ENCODE measurements at regions not wholly inside any gene's neighbourhood (a gene's known extent, or its start where the extent isn't known, plus 50 kb on each side); places are given as distances from the start of the nearest gene placed in this dataset.

- intact Hi-C loops (cut with micrococcal nuclease) = loop anchor here in 1 of 2 donors (10.0 kb wide), 2 partner anchors 53 to 107 kb away; no protein-coding TSS in a partner anchor
Observed at GRCh38 chr15:99508311-99508645, 57.5 kb upstream of the MEF2A start.

DNA sequence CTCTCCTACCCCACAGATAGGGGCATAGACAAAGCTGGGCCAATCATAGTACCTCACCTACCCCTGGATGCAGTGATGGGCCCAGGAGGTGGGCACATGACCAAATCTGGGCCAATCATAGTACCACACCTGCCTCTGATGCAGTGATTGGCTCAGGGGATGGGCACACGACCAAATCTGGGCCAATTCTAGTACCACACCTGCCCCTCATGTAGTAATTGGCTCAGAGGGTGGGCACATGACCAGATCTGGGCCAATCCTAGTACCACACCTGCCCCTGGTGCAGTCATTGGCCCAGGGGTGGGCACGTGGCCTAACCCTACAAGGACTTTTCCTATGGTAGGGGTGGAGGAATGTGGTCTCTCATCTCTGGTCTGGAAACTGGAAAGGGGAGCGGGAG is 56.9 kb upstream of the MEF2A start:
- DNase-seq = no peak
- Histone ChIP-seq H3K4me2 (replicated peaks; ENCODE audit: extremely low read depth, low read length, poor library complexity, severe bottlenecking) (peak overlapping the region; percentile 68), H3K27me3 (ENCODE audit: control insufficient read depth in 2 of 2, insufficient read depth in 2 of 2, low read length in 2 of 2) (no peaks in the 10 kb centered on the region), H3K79me2 (ENCODE audit: insufficient read depth, low read length) (peaks cover 25% of the 10 kb centered on the region), H3K36me3 (replicated peaks in 1 of 2; ENCODE audit: control insufficient read depth in 1 of 2, insufficient read depth in 2 of 2, low read length in 2 of 2) (no peaks in the 10 kb centered on the region), H2AFZ (ENCODE audit: insufficient read depth, low read depth, low read length, poor library complexity, severe bottlenecking) (peak overlapping the region; percentile 33), H3K9ac (ENCODE audit: insufficient read depth, low read length, poor library complexity, severe bottlenecking) (peak overlapping the region; percentile 42), H4K20me1 (ENCODE audit: insufficient read depth, low read length) (no peaks in the 10 kb centered on the region), H3K9me3 (replicated peaks in 1 of 2; ENCODE audit: control insufficient read depth in 1 of 2, insufficient read depth in 1 of 2, low read length in 2 of 2) (no peaks in the 10 kb centered on the region), H3K4me1 (ENCODE audit: control insufficient read depth in 1 of 2, insufficient read depth in 2 of 2, low read length in 2 of 2) (peaks cover 77 to 90% of the 10 kb centered on the region in 2 donors), H3K4me3 (replicated peaks in 1 of 3; ENCODE audit: low read depth in 2 of 3, low read length in 3 of 3) (peak overlapping the region in 1 of 3 experiments; percentile 62), H3K27ac (ENCODE audit: low read depth in 1 of 2, low read length in 2 of 2) (peak overlapping the region; percentile 88 to 91)
- peaks cover 87% of the 10 kb centered on the region for H3K4me1 Mint-ChIP-seq
- H3K4me3 Mint-ChIP-seq = peak overlapping the region; percentile 65 to 91
- TF ChIP-seq CTCF (IDR thresholded peaks at IDR 0.05) = no peak
- peaks cover 0 to 3% of the 10 kb centered on the region in 2 donors for H3K36me3 Mint-ChIP-seq
- H3K9me3 Mint-ChIP-seq = peaks cover 0 to 2% (median 0%) of the 10 kb centered on the region in 7 donors
- H3K27ac Mint-ChIP-seq = peak overlapping the region; percentile 94 to 98 (median 97)
- no CpG with 5 or more reads among the region's 3 CpGs for WGBS (ENCODE audit: insufficient coverage)
- intact Hi-C loops (cut with micrococcal nuclease) = loop anchor here in 1 of 2 donors (10.0 kb wide), 2 partner anchors 54 to 106 kb away; no protein-coding TSS in a partner anchor
- H3K27me3 Mint-ChIP-seq (ENCODE audit: low read depth in 3 of 3) = peaks cover 0 to 8% (median 0%) of the 10 kb centered on the region in 3 donors

More at GRCh38 chr15:99508311-99508645, 57.5 kb upstream of the MEF2A start:
- H2AFZ ChIP-seq (ENCODE audit: insufficient read depth, low read depth, low read length, poor library complexity, severe bottlenecking) = peak overlapping the region; percentile 43
- H3K36me3 Mint-ChIP-seq = peaks cover 3 to 5% of the 10 kb centered on the region in 2 donors
- H3K27me3 Mint-ChIP-seq (ENCODE audit: low read depth in 3 of 3) = peaks cover 0 to 6% (median 0%) of the 10 kb centered on the region in 3 donors
- H3K9ac ChIP-seq (ENCODE audit: insufficient read depth, low read length, poor library complexity, severe bottlenecking) = no peak overlapping the region
- WGBS (ENCODE audit: insufficient coverage) = 54% methylated on average over 4 of the region's 6 CpGs
- H3K79me2 ChIP-seq (ENCODE audit: insufficient read depth, low read length) = peaks cover 25% of the 10 kb centered on the region
- H3K27ac Mint-ChIP-seq = peak overlapping the region; percentile 61 to 98 (median 76)
- peak overlapping the region; percentile 65 to 81 for H3K4me3 Mint-ChIP-seq
- peak overlapping the region; percentile 42 for H3K4me2 ChIP-seq (replicated peaks; ENCODE audit: extremely low read depth, low read length, poor library complexity, severe bottlenecking)
- no peaks in the 10 kb centered on the region for H3K36me3 ChIP-seq (replicated peaks in 1 of 2; ENCODE audit: control insufficient read depth in 1 of 2, insufficient read depth in 2 of 2, low read length in 2 of 2)
- peaks cover 92% of the 10 kb centered on the region for H3K4me1 Mint-ChIP-seq
- no peaks in the 10 kb centered on the region for H4K20me1 ChIP-seq (ENCODE audit: insufficient read depth, low read length)
- H3K4me3 ChIP-seq (replicated peaks in 1 of 3; ENCODE audit: low read depth in 2 of 3, low read length in 3 of 3) = peak overlapping the region in 1 of 3 experiments; percentile 33
- H3K27ac ChIP-seq (ENCODE audit: low read depth in 1 of 2, low read length in 2 of 2) = peak overlapping the region; percentile 88 to 91
- no peaks in the 10 kb centered on the region for H3K27me3 ChIP-seq (ENCODE audit: control insufficient read depth in 2 of 2, insufficient read depth in 2 of 2, low read length in 2 of 2)
- no peak for TF ChIP-seq CTCF (IDR thresholded peaks at IDR 0.05)
- H3K4me1 ChIP-seq (ENCODE audit: control insufficient read depth in 1 of 2, insufficient read depth in 2 of 2, low read length in 2 of 2) = peaks cover 82 to 96% of the 10 kb centered on the region in 2 donors
- peaks cover 0 to 2% (median 0%) of the 10 kb centered on the region in 7 donors for H3K9me3 Mint-ChIP-seq
- no peak for DNase-seq
- H3K9me3 ChIP-seq (replicated peaks in 1 of 2; ENCODE audit: control insufficient read depth in 1 of 2, insufficient read depth in 1 of 2, low read length in 2 of 2) = no peaks in the 10 kb centered on the region
